Kidney (tissue), 13 donors: ENCODE measurements at regions not wholly inside any gene's neighbourhood (a gene's known extent, or its start where the extent isn't known, plus 50 kb on each side); places are given as distances from the start of the nearest gene placed in this dataset.
A peak's percentile ranks its signal among the peaks of the same experiment; 100 is the strongest.

Source experiments
- DNase-seq, 5 donors: peaks; one replicate each; pipeline ENCODE4 v3.0.0-alpha.2; 2013 to 2020
- FAIRE-seq: peaks from 2 replicates; lab custom pipeline; 2012; peaks lifted over from hg19 to GRCh38; lab: Jason Lieb, UNC
- H3K27ac ChIP-seq, 2 donors: one replicate each; pipeline ENCODE4 v1.7.0; 2013; ENCODE audit warnings: low read depth in 2 of 2, low read length in 2 of 2, inconsistent platforms in 1 of 2
- H3K27me3 ChIP-seq: one replicate; pipeline ENCODE4 v1.7.1; 2013; ENCODE audit warnings: low read length, inconsistent platforms; ENCODE audit not compliant: control insufficient read depth, insufficient read depth
- H3K36me3 ChIP-seq, 3 donors: one replicate each; pipeline versions ENCODE4 v1.7.0 to v1.7.1; 2013; ENCODE audit warnings: low read length in 3 of 3, control low read depth in 1 of 3, inconsistent platforms in 1 of 3; ENCODE audit not compliant: insufficient read depth in 3 of 3, control insufficient read depth in 2 of 3
- H3K4me1 ChIP-seq, 3 donors: one replicate each; pipeline versions ENCODE4 v1.7.0 to v1.7.1; 2013; ENCODE audit warnings: low read length in 3 of 3, inconsistent platforms in 1 of 3, low read depth in 1 of 3; ENCODE audit not compliant: control insufficient read depth in 2 of 3, insufficient read depth in 2 of 3
- H3K4me3 ChIP-seq, 3 donors: one replicate each; pipeline versions ENCODE4 v1.7.0 to v1.8.1; 2013; ENCODE audit warnings: low read length in 3 of 3, control low read depth in 1 of 3, inconsistent platforms in 1 of 3
- H3K9ac ChIP-seq, 3 donors: one replicate each; pipeline versions ENCODE4 v1.7.0 to v1.7.1; 2013; ENCODE audit warnings: low read length in 3 of 3, control low read depth in 1 of 3, inconsistent platforms in 1 of 3
- H3K9me3 ChIP-seq, 3 donors: one replicate each; pipeline versions ENCODE4 v1.7.0 to v1.7.1; 2013; ENCODE audit warnings: low read length in 3 of 3, control low read depth in 1 of 3, inconsistent platforms in 1 of 3; ENCODE audit not compliant: control insufficient read depth in 2 of 3, insufficient read depth in 1 of 3
- intact Hi-C: fragments of 100-400 bp; cut with DNase I; formaldehyde crosslinking; loops from one replicate; pipeline ENCODE4 v1.11.1; 2022
- TF ChIP-seq, protein P1 (sequence below): IDR thresholded peaks from 3 replicates; pipeline ENCODE4 v1.5.1; 2012; ENCODE audit warnings: mild to moderate bottlenecking, moderate library complexity, borderline replicate concordance; ENCODE audit not compliant: insufficient read depth; ENCODE audit errors: extremely low read depth
- donor health status: control.
- donor health status: control.
- donor health status: control.
- donor health status: control.
- donor health status: control.
- donor health status: DM: yes; HTN: yes; CAD: no.
- donor health status: Normal renal cell carcinoma (clear cell type).

DNA sequence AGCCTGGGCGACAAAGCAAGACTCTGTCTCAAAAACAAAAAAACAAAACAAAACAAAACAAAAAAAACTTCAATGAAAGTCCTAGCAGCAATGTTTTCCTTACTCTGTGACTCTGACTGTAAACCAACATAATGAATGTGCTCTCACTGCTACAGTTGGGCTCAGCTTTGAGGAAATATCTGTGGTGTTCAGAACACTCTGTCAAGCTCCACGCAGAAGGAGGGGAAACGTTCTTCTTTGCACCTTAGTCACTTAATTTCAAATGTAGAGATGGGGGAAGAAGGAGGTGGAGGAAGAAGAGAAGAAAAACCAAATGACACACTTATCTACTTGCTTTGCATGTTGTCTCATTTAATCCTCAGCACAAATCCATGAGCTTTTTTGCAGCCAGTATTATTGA is 107.1 kb upstream of the UBE3A start:
- intact Hi-C loops, result no loop called here
- H3K36me3 ChIP-seq, result no peaks in the 10 kb centered on the region
- DNase-seq (peak in 1 of 5 donors; percentile 8), FAIRE-seq (no peak)
- no peak overlapping the region for H3K9ac ChIP-seq
- no peaks in the 10 kb centered on the region for H3K27me3 ChIP-seq
- no peak overlapping the region for H3K4me3 ChIP-seq
- TF ChIP-seq, protein P1, sequence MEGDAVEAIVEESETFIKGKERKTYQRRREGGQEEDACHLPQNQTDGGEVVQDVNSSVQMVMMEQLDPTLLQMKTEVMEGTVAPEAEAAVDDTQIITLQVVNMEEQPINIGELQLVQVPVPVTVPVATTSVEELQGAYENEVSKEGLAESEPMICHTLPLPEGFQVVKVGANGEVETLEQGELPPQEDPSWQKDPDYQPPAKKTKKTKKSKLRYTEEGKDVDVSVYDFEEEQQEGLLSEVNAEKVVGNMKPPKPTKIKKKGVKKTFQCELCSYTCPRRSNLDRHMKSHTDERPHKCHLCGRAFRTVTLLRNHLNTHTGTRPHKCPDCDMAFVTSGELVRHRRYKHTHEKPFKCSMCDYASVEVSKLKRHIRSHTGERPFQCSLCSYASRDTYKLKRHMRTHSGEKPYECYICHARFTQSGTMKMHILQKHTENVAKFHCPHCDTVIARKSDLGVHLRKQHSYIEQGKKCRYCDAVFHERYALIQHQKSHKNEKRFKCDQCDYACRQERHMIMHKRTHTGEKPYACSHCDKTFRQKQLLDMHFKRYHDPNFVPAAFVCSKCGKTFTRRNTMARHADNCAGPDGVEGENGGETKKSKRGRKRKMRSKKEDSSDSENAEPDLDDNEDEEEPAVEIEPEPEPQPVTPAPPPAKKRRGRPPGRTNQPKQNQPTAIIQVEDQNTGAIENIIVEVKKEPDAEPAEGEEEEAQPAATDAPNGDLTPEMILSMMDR, result no peak
- no peaks in the 10 kb centered on the region for H3K4me1 ChIP-seq
- H3K9me3 ChIP-seq, result no peaks in the 10 kb centered on the region
- no peak overlapping the region for H3K27ac ChIP-seq

DNA sequence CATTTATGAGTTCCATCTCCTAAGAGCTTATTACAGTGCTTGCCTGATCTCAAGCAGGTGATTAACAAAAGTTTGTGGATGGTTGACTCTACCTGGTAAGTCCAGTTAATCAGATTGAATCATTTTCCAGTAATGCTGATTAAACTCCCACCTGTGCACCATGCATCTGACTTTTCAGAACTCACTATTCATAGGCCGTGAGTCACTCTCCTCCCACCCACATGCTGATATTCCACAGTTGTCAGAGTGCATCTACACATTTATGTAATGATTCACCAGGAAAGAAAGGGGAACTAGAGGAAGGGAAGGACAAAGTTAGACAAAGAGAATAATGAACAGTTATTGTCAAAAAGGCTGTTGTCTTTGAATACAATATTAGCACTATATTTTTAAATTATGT is 106.2 kb upstream of the UBE3A start:
- no peak for DNase-seq
- intact Hi-C loops, result no loop called here
- H3K4me3 ChIP-seq, result no peak overlapping the region
- no peak overlapping the region for H3K27ac ChIP-seq
- no peak overlapping the region for H3K9ac ChIP-seq
- no peaks in the 10 kb centered on the region for H3K36me3 ChIP-seq
- no peaks in the 10 kb centered on the region for H3K9me3 ChIP-seq
- H3K27me3 ChIP-seq, result no peaks in the 10 kb centered on the region
- TF ChIP-seq, protein P1, result no peak
- no peaks in the 10 kb centered on the region for H3K4me1 ChIP-seq
- FAIRE-seq, result no peak

DNA sequence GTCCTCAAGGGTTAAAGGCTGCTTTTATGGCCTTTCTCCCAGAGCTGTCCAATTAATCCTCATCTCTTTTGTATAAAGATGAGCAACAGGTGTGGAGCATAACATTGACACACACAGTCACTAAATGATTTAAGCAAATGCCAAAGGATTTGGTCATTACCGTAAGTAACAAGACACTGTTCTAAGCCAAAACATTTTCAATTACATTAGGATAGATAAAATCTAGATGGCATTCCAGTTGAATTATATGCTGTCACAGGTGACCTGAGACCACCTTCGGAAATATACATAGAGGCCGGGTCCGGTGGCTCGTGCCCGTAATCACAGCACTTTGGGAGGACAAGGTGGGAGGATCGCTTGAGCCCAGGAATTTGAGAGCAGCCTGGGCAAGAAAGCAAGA is 105.3 kb upstream of the UBE3A start:
- Histone ChIP-seq H3K36me3 (no peaks in the 10 kb centered on the region), H3K4me1 (no peaks in the 10 kb centered on the region), H3K27me3 (no peaks in the 10 kb centered on the region), H3K9ac (no peak overlapping the region), H3K9me3 (no peaks in the 10 kb centered on the region), H3K4me3 (no peak overlapping the region), H3K27ac (no peak overlapping the region)
- TF ChIP-seq, protein P1, result no peak
- DNase-seq (no peak), FAIRE-seq (no peak)
- intact Hi-C loops, result no loop called here

DNA sequence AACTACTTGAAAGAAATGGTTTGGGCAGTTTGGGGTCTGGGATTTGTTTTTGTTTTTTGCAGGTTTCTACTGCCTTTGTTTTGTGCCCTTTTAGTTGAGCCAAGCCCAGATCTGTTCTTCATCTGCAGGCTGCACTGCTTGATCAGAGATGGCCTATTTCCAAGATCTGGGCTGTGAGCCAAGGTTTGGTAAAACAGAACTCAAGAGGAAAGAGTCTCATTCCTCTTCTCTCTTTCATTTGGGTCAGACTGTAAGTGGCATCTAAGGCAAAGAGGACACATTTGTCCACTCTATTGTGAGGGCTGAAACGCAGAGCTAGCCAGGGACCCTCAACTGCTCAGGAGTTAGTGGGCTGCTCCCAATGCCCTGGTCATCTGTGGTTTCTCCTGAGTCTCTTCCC is 104.4 kb upstream of the UBE3A start:
- no peaks in the 10 kb centered on the region for H3K27me3 ChIP-seq
- no peak overlapping the region for H3K4me3 ChIP-seq
- no peak overlapping the region for H3K27ac ChIP-seq
- no peak overlapping the region for H3K9ac ChIP-seq
- H3K9me3 ChIP-seq, result no peaks in the 10 kb centered on the region
- DNase-seq (peak in 2 of 5 donors; percentile 25 to 72), FAIRE-seq (no peak)
- H3K4me1 ChIP-seq, result no peaks in the 10 kb centered on the region
- TF ChIP-seq, protein P1, result peak; percentile 23
- intact Hi-C loops, result no loop called here
- no peaks in the 10 kb centered on the region for H3K36me3 ChIP-seq
